ENCODE measurements at regions not wholly inside any gene's neighbourhood (a gene's known extent, or its start where the extent isn't known, plus 50 kb on each side); places are given as distances from the start of the nearest gene placed in this dataset.

DNA sequence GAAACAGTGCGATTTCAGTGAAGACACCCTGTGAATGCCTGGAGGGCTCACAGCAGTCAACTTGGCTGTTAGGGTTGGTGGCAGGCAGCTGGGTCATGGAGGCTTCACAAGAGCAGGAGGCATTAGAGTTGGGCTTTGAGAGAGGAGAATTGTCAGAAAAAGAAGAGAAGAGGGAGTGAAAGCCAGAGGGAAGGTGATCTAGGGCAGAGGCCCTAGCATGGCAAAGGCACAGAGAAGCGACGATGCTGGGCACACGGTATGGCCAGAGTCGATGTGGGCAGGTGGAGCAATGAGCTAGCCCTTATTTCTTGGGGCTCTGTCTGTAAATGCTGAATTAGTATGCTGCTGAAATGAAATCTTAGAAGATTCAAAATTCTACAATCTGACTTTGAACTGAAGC is 52.6 kb upstream of the OLFM4 start:
- DNase-seq: no peak

DNA sequence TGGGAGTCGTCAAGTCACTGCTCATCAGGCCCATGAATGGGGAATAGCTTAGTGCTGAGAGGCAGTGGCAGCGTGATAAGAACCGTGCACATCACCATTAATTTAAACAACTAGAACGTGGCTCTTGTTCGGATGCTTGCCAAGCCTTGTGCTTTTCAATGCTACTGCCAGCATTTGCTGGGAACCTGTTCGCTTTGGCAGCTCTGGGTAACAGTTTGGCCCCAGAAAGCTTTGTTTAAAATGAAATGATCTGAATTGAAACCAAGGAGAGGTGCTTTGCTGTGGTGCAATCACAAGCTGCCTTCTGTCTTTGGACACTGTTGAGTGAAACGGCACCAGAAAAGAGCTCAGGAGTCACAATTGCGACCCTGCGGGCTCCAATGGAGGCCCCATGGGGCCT is 53.5 kb upstream of the OLFM4 start:
- peak; percentile 64 for DNase-seq

DNA sequence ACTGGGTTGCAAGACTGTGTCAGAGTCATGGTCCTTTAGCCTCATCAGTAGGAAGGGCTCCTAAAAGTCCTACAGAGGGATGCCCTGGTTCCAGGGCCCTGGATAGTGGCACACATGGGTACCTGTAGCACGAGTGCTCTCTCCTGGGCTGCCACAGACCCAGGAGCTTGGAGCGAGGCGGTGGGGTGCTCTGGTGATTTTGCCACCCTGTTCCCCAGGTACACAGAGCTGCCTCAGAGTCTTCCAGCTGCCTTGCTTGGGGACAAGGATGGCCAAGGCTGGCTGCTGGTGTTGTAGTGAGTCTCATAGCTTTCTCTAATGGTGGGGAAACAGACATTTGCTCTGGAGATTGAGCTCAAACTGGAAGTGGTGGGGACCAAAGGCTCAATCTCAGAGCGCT is 53.9 kb upstream of the OLFM4 start:
- no peak for DNase-seq

DNA sequence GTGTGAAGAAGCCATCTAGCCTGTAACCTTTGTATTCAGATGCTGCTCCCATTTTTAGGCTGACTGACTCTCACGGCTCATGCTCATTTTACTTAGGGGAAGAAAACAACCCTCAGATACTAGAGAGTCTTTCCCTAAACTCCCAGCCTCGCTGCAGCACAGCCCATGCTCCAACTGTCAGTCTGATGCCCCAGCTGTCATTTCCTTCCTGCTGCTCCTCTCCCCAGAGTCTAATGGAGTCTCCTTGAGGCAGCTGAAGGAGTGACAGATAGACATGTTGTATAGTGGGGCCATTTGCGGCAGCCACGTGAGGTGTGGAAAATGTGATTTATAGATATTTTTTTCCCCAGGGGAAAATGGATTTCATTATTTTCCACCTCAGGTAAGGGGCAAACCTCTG is 59.2 kb upstream of the OLFM4 start:
- DNase-seq: peak; percentile 67

DNA sequence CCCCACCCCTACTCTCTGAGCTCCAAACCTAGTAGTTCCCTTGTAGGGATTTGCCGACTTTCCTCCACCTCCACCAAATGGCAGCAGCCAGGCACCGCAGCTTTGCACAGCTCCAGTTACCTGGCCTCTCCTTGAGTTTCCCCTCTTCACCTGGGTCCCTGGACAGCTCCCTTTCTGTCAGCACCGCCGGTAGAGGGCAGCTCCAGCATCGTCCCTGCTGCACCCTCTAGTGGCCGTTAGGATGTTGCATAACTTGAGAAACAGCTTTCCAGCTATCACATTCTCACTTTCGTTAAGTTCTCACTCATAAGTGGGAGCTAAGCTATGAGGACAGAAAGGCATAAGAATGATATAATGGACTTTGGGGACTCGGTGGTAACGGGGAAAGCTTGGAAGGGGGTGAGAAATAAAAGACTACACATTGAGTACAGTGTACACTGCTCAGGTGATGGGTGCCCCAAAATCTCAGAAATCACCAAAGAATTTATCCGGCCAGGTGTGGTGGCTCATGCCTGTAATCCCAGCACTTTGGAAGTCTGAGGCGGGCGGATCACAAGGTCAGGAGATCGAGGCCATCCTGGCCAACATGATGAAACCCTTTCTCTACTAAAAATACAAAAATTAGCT is 60.4 kb upstream of the OLFM4 start:
- peak; percentile 70 for DNase-seq

DNA sequence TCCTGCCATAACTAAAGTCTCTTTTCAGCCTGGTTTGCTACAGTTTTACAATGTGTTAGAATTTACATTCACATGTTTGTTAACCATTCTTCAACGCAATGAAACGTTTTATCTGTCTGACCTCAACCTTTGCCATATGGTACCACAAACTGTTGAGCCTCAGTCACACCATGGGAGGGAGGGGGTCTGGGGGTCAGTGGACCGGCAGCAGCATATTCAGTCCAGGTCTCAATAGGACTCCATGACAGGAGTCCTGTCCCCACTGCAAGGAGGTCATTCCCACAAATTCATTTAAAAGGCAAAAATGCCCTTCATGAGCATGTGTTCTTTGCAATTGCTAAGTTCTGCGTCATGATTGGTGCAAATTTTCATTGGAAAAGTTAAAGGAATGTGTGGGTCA is 66.6 kb upstream of the OLFM4 start:
- DNase-seq: no peak

DNA sequence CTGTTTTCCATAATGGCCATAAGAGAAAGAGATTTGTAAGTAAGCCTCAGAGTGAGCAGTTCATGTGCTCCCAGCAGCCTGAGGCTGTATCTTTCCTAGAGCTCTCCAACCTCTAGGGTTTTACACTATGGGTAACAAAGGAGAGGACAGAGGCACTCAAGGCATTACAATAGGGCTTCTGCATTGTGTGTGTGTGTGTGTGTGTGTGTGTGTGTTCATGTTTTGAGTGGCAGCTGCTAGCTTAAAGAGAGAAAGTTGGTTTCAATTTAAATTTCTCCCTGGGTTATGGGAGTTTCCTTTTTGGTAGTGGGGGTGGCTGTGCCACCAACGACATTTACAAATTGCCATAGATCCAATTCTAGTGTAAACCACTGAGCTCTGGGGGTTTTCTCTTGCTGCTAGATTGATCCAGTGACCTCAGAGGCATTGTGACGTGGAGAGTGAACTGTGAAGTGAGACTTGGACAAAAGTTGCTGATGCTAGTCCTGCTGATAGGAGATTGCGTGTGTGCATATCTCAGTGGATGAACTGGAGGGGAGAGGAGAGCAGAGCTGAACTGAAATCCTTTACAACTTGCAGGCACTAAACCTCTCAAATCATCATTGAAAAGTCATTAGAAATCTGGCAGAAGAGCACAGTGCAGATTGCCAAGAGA is 67.2 kb upstream of the OLFM4 start:
- DNase-seq: no peak

DNA sequence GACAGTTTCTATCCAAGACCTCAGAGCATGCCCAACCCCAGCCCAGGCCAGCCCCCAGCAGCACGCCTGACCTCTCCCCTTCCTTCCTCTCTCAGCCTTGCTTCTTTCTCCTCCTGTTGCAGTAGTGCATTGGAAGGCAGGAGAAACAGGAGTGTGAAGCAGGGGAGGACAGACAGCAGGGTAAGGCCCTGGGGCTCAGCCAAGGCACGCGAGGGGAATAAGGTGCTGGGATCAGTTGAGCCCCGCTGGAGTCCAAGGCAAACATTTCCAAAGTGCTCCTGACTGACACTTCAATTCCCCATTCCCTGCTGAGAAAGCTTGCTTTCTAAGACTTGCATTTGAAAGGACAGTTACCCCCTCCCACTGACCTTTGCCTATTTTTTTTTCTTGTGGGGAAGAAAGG is 73.1 kb upstream of the OLFM4 start:
- DNase-seq: no peak

DNA sequence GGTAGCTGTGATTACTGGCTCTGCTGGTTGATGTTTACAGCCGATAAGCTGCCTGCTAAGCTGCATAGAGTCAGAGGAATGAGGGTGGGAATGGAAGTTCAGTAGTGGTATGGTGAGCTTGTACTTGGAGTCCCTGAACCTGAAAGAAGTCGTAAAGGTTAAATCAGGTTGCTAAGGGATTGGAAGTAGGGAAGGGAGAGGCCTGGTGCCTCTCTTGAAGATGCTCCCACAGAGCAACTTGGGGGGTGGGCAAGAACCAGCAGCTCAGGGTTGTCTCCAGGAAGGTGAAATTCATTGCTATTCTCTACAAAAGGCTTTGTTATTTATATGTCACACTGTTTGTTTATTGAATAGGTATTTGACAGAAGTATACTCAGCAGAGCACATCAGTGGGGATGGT is 73.8 kb upstream of the OLFM4 start:
- no peak for DNase-seq

DNA sequence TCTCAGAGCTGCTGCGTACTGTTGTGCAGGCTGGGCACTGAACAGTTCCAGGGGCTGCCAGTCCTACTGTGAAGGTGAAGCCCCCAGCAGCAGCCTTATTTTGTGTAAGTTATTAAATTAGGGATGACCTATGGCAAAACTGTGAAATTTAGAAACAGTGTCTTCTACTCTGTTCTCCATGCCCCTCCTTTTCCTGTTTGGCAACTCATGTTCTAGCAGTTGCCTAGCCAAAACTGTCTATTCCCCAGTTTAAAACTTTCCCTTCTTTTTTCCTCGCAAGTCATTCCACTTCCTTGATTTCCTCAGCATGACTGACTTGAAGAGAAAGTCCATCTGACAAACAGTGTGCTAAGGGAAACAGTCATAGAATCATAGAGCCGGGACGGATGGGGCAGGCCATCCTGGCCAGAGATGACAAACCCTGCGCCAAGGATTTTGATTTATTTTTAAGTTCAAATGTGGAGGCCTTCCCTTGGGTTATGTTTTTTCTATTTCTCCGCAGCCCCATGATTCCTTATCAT is 78.1 kb upstream of the OLFM4 start:
- DNase-seq: no peak

DNA sequence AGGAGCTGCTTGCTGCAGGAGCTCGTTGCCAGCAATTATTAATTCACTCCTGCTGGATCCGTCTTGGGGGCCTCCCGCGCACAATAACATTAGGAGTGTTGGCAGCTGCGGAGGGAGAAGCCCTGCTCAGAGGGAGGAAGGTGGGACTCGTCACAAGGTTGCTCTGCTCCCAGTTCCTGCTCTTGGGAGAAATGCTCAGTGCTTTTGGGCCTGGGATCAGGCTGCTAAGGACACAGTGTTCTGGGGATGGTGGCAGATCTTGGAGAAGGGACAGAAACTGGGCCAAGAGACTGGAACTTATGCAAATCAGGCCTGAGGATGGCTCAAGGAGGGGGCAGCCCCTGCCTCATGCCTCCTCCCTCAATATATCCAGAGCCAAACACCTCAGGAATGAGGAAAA is 78.9 kb upstream of the OLFM4 start:
- DNase-seq: no peak

DNA sequence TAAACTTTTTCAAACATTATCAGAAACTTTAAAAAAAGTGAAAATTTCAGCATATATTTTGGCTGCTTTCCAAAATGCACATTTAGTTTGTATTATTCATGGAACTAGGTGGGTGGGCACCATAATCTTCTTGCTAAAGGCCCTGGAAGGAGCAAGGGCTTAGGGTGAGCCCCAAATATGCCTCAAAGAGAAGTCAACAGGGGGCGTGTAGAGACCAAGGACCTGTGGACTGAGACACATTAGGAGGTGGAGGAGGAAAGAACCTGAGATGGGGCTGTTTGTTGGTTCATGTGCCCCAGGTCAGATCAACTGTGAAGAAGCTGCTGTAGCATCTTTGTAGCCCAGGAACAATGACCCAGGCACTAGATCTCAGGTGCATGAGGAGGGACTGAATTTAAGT is 79.6 kb upstream of the OLFM4 start:
- no peak for DNase-seq

DNA sequence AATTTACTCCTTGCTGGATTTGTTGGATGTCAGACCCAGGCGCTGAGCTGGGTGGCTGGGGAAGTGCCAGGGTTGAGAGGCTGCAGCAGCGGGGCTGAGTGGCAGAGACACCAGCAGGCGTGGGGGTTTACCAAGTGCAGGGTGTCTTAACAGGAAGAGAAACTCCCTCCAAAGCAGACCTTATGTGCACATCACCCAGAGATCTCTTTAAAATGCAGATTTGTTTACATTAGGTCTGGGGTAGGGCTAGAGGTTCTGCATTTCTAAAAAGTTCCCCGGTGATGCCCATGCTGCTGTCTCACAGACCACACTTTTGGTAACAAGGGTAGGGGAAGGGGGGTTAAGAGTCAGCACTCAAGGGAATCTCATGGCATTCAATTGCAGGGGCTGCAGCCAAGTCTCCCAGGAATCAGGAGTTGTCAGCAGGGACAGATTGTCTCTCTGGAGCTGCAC is 80.7 kb upstream of the OLFM4 start:
- DNase-seq: peak; percentile 65

DNA sequence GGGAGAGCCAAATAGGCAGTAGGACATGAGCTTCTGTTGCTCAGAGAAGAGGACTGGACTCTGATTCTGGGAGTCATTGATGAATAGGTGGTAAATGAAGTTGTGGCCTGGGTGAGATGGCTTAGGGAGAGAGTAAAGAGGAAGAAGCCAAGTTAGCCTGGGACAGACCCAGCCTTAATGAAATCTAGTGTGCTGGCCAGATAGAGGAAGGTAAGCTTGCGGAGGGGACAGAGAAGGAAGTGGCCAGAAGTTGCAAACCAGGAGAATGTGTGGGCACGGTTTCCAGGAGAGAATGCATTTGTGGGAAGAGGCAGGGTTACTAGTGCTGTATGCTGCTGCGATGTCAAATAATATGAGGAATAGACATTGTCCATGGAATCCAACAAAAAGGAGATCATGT is 83.3 kb upstream of the OLFM4 start:
- no peak for DNase-seq

DNA sequence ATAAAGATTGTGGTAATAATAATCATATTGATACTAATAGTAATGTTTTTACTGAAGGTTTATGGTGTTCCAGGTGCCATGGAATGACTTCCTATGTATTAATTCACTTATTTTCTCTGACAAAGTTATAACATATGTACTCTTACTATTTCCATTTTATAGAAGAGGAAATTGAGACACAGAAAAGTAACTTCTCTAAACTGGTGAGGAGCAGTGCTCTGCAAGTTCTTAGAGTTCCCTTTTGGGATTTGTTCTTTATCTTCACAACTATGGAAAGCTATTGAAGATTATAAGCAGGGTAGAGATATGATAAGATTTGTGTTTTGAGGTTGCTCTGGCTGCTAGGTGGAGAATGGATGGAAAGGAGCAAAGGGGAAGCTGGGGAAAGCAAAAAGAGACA is 83.9 kb upstream of the OLFM4 start:
- no peak for DNase-seq

DNA sequence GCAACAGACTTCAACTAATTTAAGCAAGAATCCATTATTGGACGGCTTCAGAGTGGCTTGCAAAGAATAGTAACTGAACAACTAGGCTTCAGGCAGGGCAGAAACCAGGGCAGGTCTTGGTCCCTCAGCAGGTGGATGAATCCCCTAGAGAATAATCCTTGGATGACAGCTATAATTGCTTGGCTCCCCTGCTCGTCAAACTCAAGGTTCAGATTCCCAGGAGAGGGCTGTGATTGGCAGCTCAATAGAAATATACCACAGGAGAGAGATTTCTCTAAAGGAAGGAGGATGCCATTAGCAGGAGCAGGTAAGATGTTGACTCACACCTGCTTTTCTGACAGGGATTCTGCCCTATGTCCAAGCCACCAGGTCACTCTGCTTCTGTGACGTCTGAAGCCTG is 89.6 kb upstream of the PCDH8 start:
- no peak for DNase-seq

DNA sequence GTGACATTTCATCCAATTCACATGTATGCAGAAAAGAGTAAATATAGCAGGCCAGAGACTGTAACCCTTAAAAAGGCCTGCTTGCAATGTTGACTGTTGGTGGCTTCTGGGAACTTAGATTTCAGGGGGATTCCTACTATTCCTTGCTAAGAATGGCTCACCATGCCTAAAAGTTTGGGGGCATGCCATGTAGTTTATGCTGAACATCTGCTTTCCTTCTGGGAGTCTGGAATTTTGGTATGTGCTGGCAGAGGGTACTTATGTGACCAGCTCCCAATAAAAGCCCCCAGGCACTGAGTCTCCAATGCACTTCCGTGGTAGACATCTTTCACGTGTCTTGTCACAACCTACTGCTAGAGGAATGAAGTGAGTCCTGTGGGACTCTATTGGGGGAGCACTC is 88.4 kb upstream of the PCDH8 start:
- DNase-seq: no peak

DNA sequence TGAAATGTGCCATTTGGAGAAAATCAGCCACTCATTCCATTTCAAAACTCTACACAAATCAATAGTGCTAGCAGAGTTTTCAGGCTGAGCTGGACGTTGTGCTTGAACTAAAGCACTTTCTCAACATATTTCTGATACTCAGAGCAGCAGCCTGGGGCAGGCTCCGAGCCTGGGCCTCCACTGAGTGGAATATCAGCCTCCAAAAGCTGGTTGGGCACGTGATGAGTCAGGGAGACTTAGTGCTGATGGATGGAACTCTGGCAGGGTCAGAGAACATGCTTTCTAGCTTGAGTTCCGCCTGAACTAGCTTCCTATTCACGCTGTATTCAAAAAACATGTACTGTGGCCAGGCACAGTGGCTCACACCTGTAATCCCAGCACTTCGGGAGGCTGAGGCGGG is 85.8 kb upstream of the PCDH8 start:
- DNase-seq: no peak

DNA sequence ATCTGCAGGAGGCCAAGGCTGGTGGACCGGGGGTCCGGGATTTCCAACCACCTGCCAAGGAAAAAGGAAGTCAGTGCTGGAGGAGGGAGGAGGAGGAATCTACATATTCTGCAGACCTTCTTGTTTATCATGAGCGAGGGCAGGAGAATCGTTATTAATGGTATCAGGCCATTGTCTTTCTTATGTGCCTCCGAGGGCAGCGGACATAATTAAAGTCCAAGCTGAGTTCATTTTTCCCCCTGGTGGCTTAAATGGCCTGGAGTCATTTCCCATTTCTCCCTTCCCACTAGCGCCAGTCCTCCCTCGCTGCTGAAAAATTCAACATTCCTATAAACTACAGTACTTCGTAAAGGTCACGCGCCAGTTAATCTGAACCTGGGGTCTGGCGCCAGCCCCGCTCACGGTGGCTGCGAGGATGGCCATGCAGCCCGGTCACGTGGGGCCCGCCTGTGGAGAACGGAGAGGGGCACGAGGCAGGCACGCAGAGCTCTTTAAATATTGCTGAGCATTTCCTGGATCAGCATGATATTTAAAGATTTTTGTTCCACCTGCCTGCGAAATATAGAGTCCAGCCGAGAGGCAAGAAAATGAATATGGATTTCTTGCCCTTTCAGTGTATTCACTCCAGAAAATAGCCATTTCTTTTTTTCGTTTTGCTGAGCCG is 85.2 kb upstream of the PCDH8 start:
- no peak for DNase-seq

DNA sequence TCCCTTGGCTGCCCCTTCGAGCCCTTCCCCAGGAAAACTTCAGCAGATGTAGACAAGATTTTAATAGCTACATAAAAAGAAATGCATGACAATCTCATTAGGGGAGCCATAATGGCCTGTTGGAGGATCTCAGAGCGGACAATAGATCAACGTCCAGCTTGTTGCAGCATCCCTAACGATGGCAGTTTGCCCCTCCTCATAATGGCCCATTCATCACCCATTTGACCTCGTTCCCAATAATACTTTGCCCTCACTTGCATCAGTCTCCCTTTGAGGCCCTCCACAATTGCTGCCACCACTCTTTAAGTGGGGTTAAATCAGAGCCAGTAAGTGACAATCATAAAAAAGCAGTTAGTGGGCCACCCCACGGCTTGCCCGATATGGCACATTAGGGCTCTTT is 84.7 kb upstream of the PCDH8 start:
- no peak for DNase-seq

DNA sequence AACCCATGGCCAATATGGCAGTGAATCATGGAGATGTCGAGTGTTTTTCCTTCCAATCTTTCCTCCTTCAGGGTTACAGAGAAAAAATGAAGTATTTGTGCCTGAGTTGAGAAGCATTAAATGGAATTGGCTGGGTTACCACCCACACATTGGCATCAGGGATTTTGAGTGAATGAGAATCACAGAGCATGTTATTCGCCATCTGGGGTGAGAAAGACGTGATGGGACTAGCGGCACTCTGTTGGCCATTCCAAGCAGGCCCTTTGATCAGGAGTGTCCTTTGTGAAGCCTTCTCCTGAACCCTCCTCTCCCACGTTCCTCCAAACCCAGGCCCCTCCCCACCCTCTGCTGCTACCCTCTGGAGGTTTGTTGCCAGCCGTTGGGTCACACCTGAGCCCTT is 84.2 kb upstream of the PCDH8 start:
- no peak for DNase-seq

DNA sequence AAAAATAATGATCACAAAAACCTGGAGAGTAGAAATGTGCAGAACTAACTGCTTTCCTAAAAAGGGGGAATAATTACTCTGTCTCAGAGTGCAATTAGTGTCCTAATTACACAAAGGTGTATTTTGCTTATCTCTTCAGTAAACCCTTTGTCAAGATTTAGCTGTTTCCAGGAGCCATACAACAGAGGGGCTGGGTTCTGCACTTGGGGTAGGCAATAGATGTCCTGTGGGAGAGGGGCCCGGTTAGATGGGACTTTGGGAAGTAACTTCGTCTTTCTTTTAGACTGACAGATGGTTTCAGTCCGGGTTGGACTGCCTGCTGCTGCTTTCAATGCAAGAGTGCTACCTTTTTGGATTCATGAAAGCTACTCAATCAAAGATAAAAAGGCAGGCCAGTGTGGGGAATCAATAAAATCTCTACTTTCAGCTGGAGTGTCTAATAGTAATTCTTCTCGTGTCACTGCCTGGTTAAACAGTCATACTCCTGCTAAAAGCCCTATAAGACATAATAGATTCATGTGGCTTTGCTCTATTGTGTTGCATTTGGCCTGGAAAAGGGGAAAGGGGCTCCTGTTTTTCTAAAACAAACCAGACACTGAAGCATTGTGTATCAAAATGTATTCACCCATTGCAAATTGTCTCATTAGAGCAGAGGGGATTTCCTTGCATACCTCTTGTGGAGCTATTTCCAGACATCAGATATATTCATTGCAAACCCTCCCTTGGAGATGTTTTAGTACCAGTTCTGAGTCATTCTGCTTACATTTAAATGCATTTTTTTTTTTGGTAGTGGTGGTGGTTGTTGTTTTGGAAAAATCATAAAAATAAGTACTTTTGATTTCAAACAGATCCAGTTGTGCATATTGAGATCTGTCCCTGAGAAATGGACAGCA is 83.3 kb upstream of the PCDH8 start:
- DNase-seq: peak; percentile 48

DNA sequence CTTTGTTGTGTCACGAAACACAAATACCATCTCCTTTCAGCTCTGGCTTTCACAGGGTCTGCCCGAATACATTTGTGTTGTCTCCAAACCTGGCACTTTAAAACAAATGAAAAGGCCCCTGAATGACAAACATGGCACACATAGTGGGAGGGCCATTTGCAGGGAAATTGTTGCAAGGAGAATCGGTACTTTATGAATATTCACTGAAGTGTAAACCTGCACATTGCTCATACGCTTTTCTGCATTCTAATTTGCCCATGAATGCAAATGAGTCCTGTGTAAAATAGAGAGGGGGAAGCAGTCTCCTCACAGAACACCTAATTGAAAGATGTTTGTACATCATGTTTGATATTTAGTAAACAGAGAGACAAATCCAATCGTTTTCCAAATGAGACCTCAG is 82.7 kb upstream of the PCDH8 start:
- no peak for DNase-seq
